CD14-positive monocyte (primary cell): ENCODE measurements at regions not wholly inside any gene's neighbourhood (a gene's known extent, or its start where the extent isn't known, plus 50 kb on each side); places are given as distances from the start of the nearest gene placed in this dataset.

ENCODE experiments used
- DNase-seq, 3 donors: peaks; one replicate each; pipeline ENCODE4 v3.0.0-alpha.2; 2011 to 2022
- H2AFZ ChIP-seq: 2 replicates; pipeline ENCODE4 v1.6.0; 2012; ENCODE audit warnings: mild to moderate bottlenecking, low read depth, low read length, inconsistent platforms; ENCODE audit not compliant: insufficient read depth, poor library complexity, severe bottlenecking
- H3K27ac ChIP-seq, 2 donors: 1 replicate in 1 of 2; 2 replicates in 1 of 2; pipeline ENCODE4 v1.5.1; 2012 to 2013; ENCODE audit warnings: low read length in 2 of 2, control low read depth in 1 of 2, inconsistent platforms in 1 of 2, low read depth in 1 of 2, mild to moderate bottlenecking in 1 of 2
- H3K27me3 ChIP-seq, 2 donors: one replicate each; pipeline versions ENCODE4 v1.6.0 to v1.6.1; 2011 to 2013; ENCODE audit warnings: low read length in 2 of 2; ENCODE audit not compliant: control insufficient read depth in 2 of 2, insufficient read depth in 2 of 2
- H3K36me3 ChIP-seq, 2 donors: replicated peaks in 1 of 2; 1 replicate in 1 of 2; 2 replicates in 1 of 2; pipeline versions ENCODE4 v1.5.1 to v1.6.1; 2012 to 2013; ENCODE audit warnings: low read length in 2 of 2, control low read depth in 1 of 2, inconsistent platforms in 1 of 2, mild to moderate bottlenecking in 1 of 2; ENCODE audit not compliant: insufficient read depth in 2 of 2, control insufficient read depth in 1 of 2
- H3K4me1 ChIP-seq, 2 donors: 1 replicate in 1 of 2; 2 replicates in 1 of 2; pipeline versions ENCODE4 v1.5.1 to v1.6.1; 2012 to 2013; ENCODE audit warnings: low read length in 2 of 2, control low read depth in 1 of 2, inconsistent platforms in 1 of 2, mild to moderate bottlenecking in 1 of 2, moderate library complexity in 1 of 2; ENCODE audit not compliant: insufficient read depth in 2 of 2, control insufficient read depth in 1 of 2
- H3K4me2 ChIP-seq: replicated peaks from 2 replicates; pipeline ENCODE3; 2012; ENCODE audit warnings: low read length, moderate library complexity, mild to moderate bottlenecking; ENCODE audit not compliant: poor library complexity, severe bottlenecking; ENCODE audit errors: extremely low read depth
- H3K4me3 ChIP-seq, 3 experiments: fragments of 200-600 bp in 1 of 3; sonication (generic) in 1 of 3; replicated peaks in 1 of 3; 1 replicate in 2 of 3; 2 replicates in 1 of 3; pipeline ENCODE4 v1.5.1; 2011 to 2013; ENCODE audit warnings: low read length in 3 of 3, mild to moderate bottlenecking in 3 of 3, control low read depth in 2 of 3, low read depth in 2 of 3, inconsistent platforms in 1 of 3, moderate library complexity in 1 of 3
- H3K79me2 ChIP-seq: 2 replicates; pipeline ENCODE4 v1.6.0; 2012; ENCODE audit warnings: mild to moderate bottlenecking, control low read depth, inconsistent platforms, low read length, moderate library complexity; ENCODE audit not compliant: insufficient read depth
- H3K9ac ChIP-seq: 2 replicates; pipeline ENCODE4 v1.6.0; 2017; ENCODE audit warnings: low read length, mild to moderate bottlenecking; ENCODE audit not compliant: insufficient read depth, poor library complexity, severe bottlenecking
- H3K9me3 ChIP-seq, 2 donors: replicated peaks in 1 of 2; 1 replicate in 1 of 2; 2 replicates in 1 of 2; pipeline versions ENCODE4 v1.5.1 to v1.6.1; 2012 to 2013; ENCODE audit warnings: low read length in 2 of 2, control low read depth in 1 of 2; ENCODE audit not compliant: control insufficient read depth in 1 of 2, insufficient read depth in 1 of 2
- H4K20me1 ChIP-seq: 2 replicates; pipeline ENCODE4 v1.6.0; 2012; ENCODE audit warnings: mild to moderate bottlenecking, low read length, control low read depth, moderate library complexity; ENCODE audit not compliant: insufficient read depth
- H3K27ac Mint-ChIP-seq, 7 donors: one replicate each; pipeline ENCODE4 v1.8.0; 2020; ENCODE audit warnings: mild to moderate bottlenecking in 7 of 7, mixed read lengths in 7 of 7, moderate library complexity in 6 of 7, inconsistent platforms in 2 of 7
- H3K27me3 Mint-ChIP-seq, 3 donors: one replicate each; pipeline ENCODE4 v1.8.0; 2021 to 2022; ENCODE audit warnings: low read depth in 3 of 3, mild to moderate bottlenecking in 3 of 3, mixed read lengths in 3 of 3, moderate library complexity in 3 of 3, inconsistent platforms in 1 of 3
- H3K36me3 Mint-ChIP-seq, 2 donors: one replicate each; pipeline ENCODE4 v1.8.0; 2020; ENCODE audit warnings: mixed read lengths in 2 of 2, inconsistent platforms in 1 of 2, mild to moderate bottlenecking in 1 of 2
- H3K4me1 Mint-ChIP-seq: one replicate; pipeline ENCODE4 v1.8.0; 2020; ENCODE audit warnings: mild to moderate bottlenecking, mixed read lengths
- H3K4me3 Mint-ChIP-seq, 2 donors: one replicate each; pipeline ENCODE4 v1.8.0; 2020; ENCODE audit warnings: mild to moderate bottlenecking in 2 of 2, mixed read lengths in 2 of 2, moderate library complexity in 1 of 2
- H3K9me3 Mint-ChIP-seq, 7 donors: one replicate each; pipeline ENCODE4 v1.8.0; 2020 to 2022; ENCODE audit warnings: mixed read lengths in 7 of 7, mild to moderate bottlenecking in 6 of 7, moderate library complexity in 6 of 7, inconsistent platforms in 2 of 7
- WGBS: methylation state at CpG from one replicate; pipeline ENCODE4 v1.1.5; 2013; ENCODE audit warnings: missing lambda C conversion rate; ENCODE audit not compliant: insufficient coverage; 5-methylcytosine and 5-hydroxymethylcytosine counted together
- intact Hi-C, 2 donors: fragments of 100-400 bp; cut with micrococcal nuclease; formaldehyde crosslinking; loops; one replicate each; pipeline versions ENCODE4 v1.15.0 to v1.15.1; 2023
- TF ChIP-seq, protein P1 (sequence below): fragments of 200-600 bp; IDR thresholded peaks from one replicate; pipeline ENCODE4 v1.8.0; 2022; ENCODE audit warnings: antibody characterized with exemption, mild to moderate bottlenecking

DNA sequence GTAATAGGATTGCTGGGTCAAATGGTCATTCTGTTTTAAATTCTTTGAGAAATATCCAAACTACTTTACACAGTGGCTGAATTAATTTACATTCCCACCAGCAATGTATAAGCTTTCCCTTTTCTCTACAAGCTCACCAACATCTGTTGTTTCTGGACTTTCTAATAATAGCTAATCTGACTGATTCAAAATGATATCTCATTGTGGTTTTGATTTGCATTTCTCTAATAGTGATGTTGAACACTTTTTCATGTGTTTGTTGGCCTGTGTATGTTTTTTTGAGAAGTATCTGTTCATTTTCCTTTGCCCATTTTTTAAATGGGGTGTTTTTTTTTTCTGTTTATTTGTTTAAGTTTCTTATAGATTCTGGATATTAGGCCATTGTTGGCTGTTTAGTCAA, 659.0 kb upstream of the GNPDA2 start:
- H3K27me3 Mint-ChIP-seq, result no peaks in the 10 kb centered on the region

DNA sequence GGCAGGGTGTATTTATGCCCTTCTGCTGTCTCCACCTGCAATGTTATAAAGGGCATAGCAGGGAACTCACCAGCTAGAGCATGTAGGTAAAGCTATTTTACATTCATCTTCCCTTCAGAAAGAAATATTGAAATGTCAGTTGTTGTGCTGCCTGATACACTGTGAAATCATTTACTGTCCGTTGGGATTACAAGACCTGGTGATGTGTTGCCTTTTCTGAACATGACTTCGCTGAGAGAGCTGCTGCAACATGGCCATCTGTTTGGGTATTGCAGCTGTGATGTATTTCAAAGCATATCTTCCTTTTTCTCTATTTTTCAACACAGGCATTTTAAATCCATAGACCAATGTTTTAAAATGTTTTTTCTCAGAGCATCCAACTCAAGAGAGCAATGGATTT, 644.1 kb upstream of the GNPDA2 start:
- Histone ChIP-seq H3K79me2 (no peaks in the 10 kb centered on the region), H3K9ac (no peak overlapping the region), H3K4me3 (no peak overlapping the region), H3K4me1 (no peaks in the 10 kb centered on the region), H3K36me3 (no peaks in the 10 kb centered on the region), H3K27me3 (no peaks in the 10 kb centered on the region), H3K27ac (no peak overlapping the region), H2AFZ (no peak overlapping the region), H4K20me1 (no peaks in the 10 kb centered on the region), H3K4me2 (no peak overlapping the region), H3K9me3 (no peaks in the 10 kb centered on the region)
- whole genome bisulfite sequencing, result no CpG with 5 or more reads among the region's 2 CpGs
- TF ChIP-seq, protein P1, sequence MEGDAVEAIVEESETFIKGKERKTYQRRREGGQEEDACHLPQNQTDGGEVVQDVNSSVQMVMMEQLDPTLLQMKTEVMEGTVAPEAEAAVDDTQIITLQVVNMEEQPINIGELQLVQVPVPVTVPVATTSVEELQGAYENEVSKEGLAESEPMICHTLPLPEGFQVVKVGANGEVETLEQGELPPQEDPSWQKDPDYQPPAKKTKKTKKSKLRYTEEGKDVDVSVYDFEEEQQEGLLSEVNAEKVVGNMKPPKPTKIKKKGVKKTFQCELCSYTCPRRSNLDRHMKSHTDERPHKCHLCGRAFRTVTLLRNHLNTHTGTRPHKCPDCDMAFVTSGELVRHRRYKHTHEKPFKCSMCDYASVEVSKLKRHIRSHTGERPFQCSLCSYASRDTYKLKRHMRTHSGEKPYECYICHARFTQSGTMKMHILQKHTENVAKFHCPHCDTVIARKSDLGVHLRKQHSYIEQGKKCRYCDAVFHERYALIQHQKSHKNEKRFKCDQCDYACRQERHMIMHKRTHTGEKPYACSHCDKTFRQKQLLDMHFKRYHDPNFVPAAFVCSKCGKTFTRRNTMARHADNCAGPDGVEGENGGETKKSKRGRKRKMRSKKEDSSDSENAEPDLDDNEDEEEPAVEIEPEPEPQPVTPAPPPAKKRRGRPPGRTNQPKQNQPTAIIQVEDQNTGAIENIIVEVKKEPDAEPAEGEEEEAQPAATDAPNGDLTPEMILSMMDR, result no peak
- no peaks in the 10 kb centered on the region for H3K4me1 Mint-ChIP-seq
- DNase-seq, result no peak
- intact Hi-C loops, result no loop called here
- no peaks in the 10 kb centered on the region for H3K36me3 Mint-ChIP-seq
- H3K27me3 Mint-ChIP-seq, result no peaks in the 10 kb centered on the region
- H3K9me3 Mint-ChIP-seq, result peaks cover 0 to 4% (median 0%) of the 10 kb centered on the region in 7 donors
- no peak overlapping the region for H3K4me3 Mint-ChIP-seq
- H3K27ac Mint-ChIP-seq, result no peak overlapping the region

More for the DNA sequence above, 659.0 kb upstream of the GNPDA2 start:
- no peak overlapping the region for H3K4me2 ChIP-seq
- Mint-ChIP-seq H3K4me1 (no peaks in the 10 kb centered on the region), H3K27ac (no peak overlapping the region), H3K9me3 (peaks cover 0 to 7% (median 3%) of the 10 kb centered on the region in 7 donors), H3K36me3 (no peaks in the 10 kb centered on the region), H3K4me3 (no peak overlapping the region)
- H3K9me3 ChIP-seq, result peaks cover 0 to 7% of the 10 kb centered on the region in 2 donors
- no peaks in the 10 kb centered on the region for H4K20me1 ChIP-seq
- TF ChIP-seq, protein P1, result no peak
- no peak overlapping the region for H2AFZ ChIP-seq
- no peaks in the 10 kb centered on the region for H3K36me3 ChIP-seq
- no peaks in the 10 kb centered on the region for H3K79me2 ChIP-seq
- H3K9ac ChIP-seq, result no peak overlapping the region
- DNase-seq, result no peak
- no peaks in the 10 kb centered on the region for H3K4me1 ChIP-seq
- no peak overlapping the region for H3K27ac ChIP-seq
- intact Hi-C loops, result no loop called here
- no peak overlapping the region for H3K4me3 ChIP-seq
- H3K27me3 ChIP-seq, result no peaks in the 10 kb centered on the region
